K562 (cell line): ENCODE measurements at regions not wholly inside any gene's neighbourhood (a gene's known extent, or its start where the extent isn't known, plus 50 kb on each side); places are given as distances from the start of the nearest gene placed in this dataset.

Experiments used
- CHD4 ChIP-seq: fragments of 200-600 bp; sonication (generic); IDR thresholded peaks from 3 replicates; pipeline ENCODE4 v1.6.1; 2012; ENCODE audit warnings: low read depth, mild to moderate bottlenecking, mixed read lengths, low read length, inconsistent platforms; ENCODE audit not compliant: insufficient read depth, insufficient replicate concordance, poor library complexity, severe bottlenecking
- CREBBP ChIP-seq: IDR thresholded peaks from one replicate; pipeline ENCODE4 v1.6.1; 2012; ENCODE audit warnings: low read depth, mild to moderate bottlenecking, control low read depth, inconsistent platforms, low read length
- FOS ChIP-seq: IDR thresholded peaks from 3 replicates; pipeline ENCODE4 v1.6.1; 2011; ENCODE audit not compliant: insufficient read length; ENCODE audit errors: extremely low read depth
- HLTF ChIP-seq: fragments of 450-650 bp; IDR thresholded peaks from 2 replicates; pipeline ENCODE4 v1.6.1; 2016
- LCOR ChIP-seq: sonication (generic); formaldehyde crosslinking; IDR thresholded peaks from 2 replicates; pipeline ENCODE4 v1.8.0; 2022; ENCODE audit warnings: mild to moderate bottlenecking, missing genetic modification reagents
- MTF1 ChIP-seq: fragments of 250-450 bp; sonication (Bioruptor Pico); IDR thresholded peaks from 2 replicates; pipeline ENCODE4 v1.9.0; 2021; ENCODE audit warnings: moderate library complexity, mild to moderate bottlenecking, inconsistent platforms, borderline replicate concordance
- RCOR1 ChIP-seq, 2 experiments: IDR thresholded peaks; 2 replicates each; pipeline ENCODE4 v1.6.1; 2012; ENCODE audit warnings: low read depth in 2 of 2, low read length in 2 of 2, borderline replicate concordance in 1 of 2, improper control_type of control experiment in 1 of 2
- SIRT6 ChIP-seq: IDR thresholded peaks from one replicate; pipeline ENCODE4 v1.6.1; 2012; ENCODE audit warnings: low read depth, mild to moderate bottlenecking, control low read depth, inconsistent platforms, low read length, moderate library complexity
- STAG1 ChIP-seq: sonication (generic); formaldehyde crosslinking; IDR thresholded peaks from 2 replicates; pipeline ENCODE4 v1.5.0; 2020; ENCODE audit warnings: missing genetic modification reagents, borderline replicate concordance
- TEAD1 ChIP-seq, 2 experiments: fragments of 450-650 bp in 1 of 2; sonication (generic) in 1 of 2; formaldehyde crosslinking; IDR thresholded peaks; 2 replicates each; pipeline versions ENCODE4 v1.4.0 to v1.8.0; 2020 to 2022; ENCODE audit warnings: mild to moderate bottlenecking in 2 of 2, missing genetic modification reagents in 1 of 2
- XRCC5 ChIP-seq: fragments of 200-400 bp; formaldehyde crosslinking; IDR thresholded peaks from 2 replicates; pipeline ENCODE4 v1.6.1; 2017; ENCODE audit warnings: low read depth, mild to moderate bottlenecking, low read length
- ZNF347 ChIP-seq: fragments of 450-650 bp; formaldehyde crosslinking; IDR thresholded peaks from 2 replicates; pipeline ENCODE4 v1.4.0; 2020; ENCODE audit warnings: low read depth, mild to moderate bottlenecking, moderate library complexity
- TF ChIP-seq, protein P1 (sequence below): fragments of 250-450 bp; sonication (Bioruptor Pico); IDR thresholded peaks from 2 replicates; pipeline ENCODE4 v1.4.0; 2020; ENCODE audit warnings: mild to moderate bottlenecking, moderate library complexity
- TF ChIP-seq, protein P2 (sequence below), 2 experiments: fragments of 450-650 bp; IDR thresholded peaks; 2 replicates each; pipeline ENCODE4 v1.6.1; 2016
- TF ChIP-seq, protein P3 (sequence below): fragments of 250-450 bp; sonication (Bioruptor Pico); IDR thresholded peaks from 2 replicates; pipeline ENCODE4 v1.8.0; 2021; ENCODE audit warnings: borderline replicate concordance, mild to moderate bottlenecking, moderate library complexity; ENCODE audit not compliant: poor library complexity, severe bottlenecking
- TF ChIP-seq, protein P4 (sequence below): fragments of 450-650 bp; IDR thresholded peaks from 2 replicates; pipeline ENCODE4 v1.6.1; 2016; ENCODE audit warnings: mild to moderate bottlenecking
- TF ChIP-seq, protein P5 (sequence below), 2 experiments: fragments of 450-650 bp; IDR thresholded peaks; 2 replicates each; pipeline ENCODE4 v1.6.1; 2018; ENCODE audit warnings: mild to moderate bottlenecking in 2 of 2, low read depth in 1 of 2; ENCODE audit not compliant: partially characterized antibody in 2 of 2

DNA sequence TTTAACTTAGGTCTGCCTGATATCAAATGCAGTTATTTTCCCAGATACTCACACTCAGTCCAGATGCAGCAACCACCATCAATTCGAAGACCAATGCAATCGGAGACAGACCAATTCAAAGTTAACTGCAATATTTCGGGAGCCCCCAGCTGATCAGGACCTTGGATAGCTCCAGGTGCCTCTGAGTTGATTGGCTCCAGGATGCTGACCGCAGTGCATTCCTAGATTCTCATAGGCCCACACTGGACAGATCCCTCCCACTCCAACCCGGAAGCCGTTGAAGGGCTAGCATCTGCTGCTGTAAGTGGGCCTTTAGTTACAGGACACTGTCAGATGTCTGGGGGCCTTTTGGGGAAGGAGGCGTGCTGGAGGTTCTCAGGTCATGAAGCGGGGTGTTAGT lies 89.5 kb upstream of the ATP2B2 start (continued):
- TF ChIP-seq, protein P1, sequence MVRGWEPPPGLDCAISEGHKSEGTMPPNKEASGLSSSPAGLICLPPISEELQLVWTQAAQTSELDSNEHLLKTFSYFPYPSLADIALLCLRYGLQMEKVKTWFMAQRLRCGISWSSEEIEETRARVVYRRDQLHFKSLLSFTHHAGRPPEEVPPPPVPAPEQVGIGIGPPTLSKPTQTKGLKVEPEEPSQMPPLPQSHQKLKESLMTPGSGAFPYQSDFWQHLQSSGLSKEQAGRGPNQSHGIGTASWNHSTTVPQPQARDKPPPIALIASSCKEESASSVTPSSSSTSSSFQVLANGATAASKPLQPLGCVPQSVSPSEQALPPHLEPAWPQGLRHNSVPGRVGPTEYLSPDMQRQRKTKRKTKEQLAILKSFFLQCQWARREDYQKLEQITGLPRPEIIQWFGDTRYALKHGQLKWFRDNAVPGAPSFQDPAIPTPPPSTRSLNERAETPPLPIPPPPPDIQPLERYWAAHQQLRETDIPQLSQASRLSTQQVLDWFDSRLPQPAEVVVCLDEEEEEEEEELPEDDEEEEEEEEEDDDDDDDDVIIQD: no peak
- peak in 1 of 2 experiments; percentile 60; a peak in 1 of 4 replicates for TF ChIP-seq RCOR1 (IDR thresholded peaks at IDR 0.05; ENCODE audit: borderline replicate concordance in 1 of 2, low read depth in 2 of 2, low read length in 2 of 2)
- TF ChIP-seq, protein P2, sequence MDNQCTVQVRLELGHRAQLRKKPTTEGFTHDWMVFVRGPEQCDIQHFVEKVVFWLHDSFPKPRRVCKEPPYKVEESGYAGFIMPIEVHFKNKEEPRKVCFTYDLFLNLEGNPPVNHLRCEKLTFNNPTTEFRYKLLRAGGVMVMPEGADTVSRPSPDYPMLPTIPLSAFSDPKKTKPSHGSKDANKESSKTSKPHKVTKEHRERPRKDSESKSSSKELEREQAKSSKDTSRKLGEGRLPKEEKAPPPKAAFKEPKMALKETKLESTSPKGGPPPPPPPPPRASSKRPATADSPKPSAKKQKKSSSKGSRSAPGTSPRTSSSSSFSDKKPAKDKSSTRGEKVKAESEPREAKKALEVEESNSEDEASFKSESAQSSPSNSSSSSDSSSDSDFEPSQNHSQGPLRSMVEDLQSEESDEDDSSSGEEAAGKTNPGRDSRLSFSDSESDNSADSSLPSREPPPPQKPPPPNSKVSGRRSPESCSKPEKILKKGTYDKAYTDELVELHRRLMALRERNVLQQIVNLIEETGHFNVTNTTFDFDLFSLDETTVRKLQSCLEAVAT (IDR thresholded peaks at IDR 0.05): 0 out of 4 replicates have a peak, but pooled peaks of 1 of the 2 experiments have one; percentile 31
- no peak for TF ChIP-seq HLTF
- TF ChIP-seq, protein P3, sequence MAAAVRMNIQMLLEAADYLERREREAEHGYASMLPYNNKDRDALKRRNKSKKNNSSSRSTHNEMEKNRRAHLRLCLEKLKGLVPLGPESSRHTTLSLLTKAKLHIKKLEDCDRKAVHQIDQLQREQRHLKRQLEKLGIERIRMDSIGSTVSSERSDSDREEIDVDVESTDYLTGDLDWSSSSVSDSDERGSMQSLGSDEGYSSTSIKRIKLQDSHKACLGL: no peak
- TF ChIP-seq, protein P4, sequence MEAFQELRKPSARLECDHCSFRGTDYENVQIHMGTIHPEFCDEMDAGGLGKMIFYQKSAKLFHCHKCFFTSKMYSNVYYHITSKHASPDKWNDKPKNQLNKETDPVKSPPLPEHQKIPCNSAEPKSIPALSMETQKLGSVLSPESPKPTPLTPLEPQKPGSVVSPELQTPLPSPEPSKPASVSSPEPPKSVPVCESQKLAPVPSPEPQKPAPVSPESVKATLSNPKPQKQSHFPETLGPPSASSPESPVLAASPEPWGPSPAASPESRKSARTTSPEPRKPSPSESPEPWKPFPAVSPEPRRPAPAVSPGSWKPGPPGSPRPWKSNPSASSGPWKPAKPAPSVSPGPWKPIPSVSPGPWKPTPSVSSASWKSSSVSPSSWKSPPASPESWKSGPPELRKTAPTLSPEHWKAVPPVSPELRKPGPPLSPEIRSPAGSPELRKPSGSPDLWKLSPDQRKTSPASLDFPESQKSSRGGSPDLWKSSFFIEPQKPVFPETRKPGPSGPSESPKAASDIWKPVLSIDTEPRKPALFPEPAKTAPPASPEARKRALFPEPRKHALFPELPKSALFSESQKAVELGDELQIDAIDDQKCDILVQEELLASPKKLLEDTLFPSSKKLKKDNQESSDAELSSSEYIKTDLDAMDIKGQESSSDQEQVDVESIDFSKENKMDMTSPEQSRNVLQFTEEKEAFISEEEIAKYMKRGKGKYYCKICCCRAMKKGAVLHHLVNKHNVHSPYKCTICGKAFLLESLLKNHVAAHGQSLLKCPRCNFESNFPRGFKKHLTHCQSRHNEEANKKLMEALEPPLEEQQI: peak; percentile 65; the same call in 1 of the 2 replicates
- TF ChIP-seq TEAD1 (CRISPR knock-in tag; IDR thresholded peaks at IDR 0.05): peak in 1 of 2 experiments; percentile 81; a peak in 2 of 4 replicates
- no peak for TF ChIP-seq ZNF347 (CRISPR knock-in tag)
- no peak for TF ChIP-seq CHD4
- TF ChIP-seq XRCC5: no peak
- TF ChIP-seq, protein P5, sequence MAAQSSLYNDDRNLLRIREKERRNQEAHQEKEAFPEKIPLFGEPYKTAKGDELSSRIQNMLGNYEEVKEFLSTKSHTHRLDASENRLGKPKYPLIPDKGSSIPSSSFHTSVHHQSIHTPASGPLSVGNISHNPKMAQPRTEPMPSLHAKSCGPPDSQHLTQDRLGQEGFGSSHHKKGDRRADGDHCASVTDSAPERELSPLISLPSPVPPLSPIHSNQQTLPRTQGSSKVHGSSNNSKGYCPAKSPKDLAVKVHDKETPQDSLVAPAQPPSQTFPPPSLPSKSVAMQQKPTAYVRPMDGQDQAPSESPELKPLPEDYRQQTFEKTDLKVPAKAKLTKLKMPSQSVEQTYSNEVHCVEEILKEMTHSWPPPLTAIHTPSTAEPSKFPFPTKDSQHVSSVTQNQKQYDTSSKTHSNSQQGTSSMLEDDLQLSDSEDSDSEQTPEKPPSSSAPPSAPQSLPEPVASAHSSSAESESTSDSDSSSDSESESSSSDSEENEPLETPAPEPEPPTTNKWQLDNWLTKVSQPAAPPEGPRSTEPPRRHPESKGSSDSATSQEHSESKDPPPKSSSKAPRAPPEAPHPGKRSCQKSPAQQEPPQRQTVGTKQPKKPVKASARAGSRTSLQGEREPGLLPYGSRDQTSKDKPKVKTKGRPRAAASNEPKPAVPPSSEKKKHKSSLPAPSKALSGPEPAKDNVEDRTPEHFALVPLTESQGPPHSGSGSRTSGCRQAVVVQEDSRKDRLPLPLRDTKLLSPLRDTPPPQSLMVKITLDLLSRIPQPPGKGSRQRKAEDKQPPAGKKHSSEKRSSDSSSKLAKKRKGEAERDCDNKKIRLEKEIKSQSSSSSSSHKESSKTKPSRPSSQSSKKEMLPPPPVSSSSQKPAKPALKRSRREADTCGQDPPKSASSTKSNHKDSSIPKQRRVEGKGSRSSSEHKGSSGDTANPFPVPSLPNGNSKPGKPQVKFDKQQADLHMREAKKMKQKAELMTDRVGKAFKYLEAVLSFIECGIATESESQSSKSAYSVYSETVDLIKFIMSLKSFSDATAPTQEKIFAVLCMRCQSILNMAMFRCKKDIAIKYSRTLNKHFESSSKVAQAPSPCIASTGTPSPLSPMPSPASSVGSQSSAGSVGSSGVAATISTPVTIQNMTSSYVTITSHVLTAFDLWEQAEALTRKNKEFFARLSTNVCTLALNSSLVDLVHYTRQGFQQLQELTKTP (IDR thresholded peaks at IDR 0.05; ENCODE audit: low read depth in 1 of 2, partially characterized antibody in 2 of 2): peak in 1 of 2 experiments; percentile 97
- no peak for TF ChIP-seq SIRT6
- no peak for TF ChIP-seq CREBBP
- TF ChIP-seq STAG1: no peak
- no peak for TF ChIP-seq MTF1 (CRISPR knock-in tag)
- no peak for TF ChIP-seq LCOR (CRISPR knock-in tag)
- peak; percentile 93 for TF ChIP-seq FOS
